HG03469 (cell line): ENCODE measurements at regions not wholly inside any gene's neighbourhood (a gene's known extent, or its start where the extent isn't known, plus 50 kb on each side); places are given as distances from the start of the nearest gene placed in this dataset.
"Not testable (repeated sequence)": the region's sequence is repeated elsewhere in the genome, so short reads cannot be mapped to it uniquely, and the experiment has no call there.

ENCODE experiments used
- ATAC-seq: cut with Tn5 transposase; IDR thresholded peaks from one replicate; pipeline ENCODE4 v1.9.1; 2021; ENCODE audit warnings: mild to moderate bottlenecking, moderate library complexity, moderate number of reproducible peaks; ENCODE audit not compliant: unreplicated experiment

DNA sequence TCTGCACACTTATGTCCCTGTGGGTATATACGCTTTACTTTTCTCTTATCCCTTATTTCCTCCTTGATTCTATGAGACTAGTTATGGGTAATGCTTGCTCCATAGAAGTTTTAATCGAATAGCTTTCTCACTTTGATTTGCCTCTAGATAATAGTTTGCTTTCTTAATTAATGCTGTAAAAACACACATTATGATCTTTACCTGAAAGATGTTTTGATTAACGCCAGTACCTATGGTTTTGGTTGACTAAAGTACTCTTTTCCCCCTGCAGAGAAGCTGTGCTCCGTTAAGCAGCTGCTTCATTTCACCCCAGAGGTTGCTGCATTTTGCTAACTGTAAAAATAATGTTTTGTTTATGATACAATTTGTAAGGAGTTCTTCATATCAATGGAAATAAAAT, 362.3 kb downstream of the FLRT2 start:
- no peak for ATAC-seq

DNA sequence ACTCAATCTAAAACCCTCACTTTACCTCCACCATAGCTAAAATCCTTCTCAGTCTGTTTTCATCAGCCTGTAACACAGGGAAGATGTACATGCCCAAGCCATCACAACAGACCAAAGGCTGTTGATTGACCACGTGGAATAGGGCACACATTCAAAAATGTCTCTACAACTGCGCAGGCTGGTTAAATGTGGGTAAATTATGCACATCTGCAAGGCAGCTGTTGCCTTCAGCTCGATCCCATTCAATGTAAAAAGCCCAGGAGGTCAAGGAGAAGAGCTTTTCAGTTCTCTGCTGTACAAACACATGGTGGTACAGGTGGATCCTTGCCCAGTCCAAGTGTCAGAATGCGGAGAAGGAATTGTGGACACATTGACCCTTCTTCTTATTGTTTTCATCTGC, 354.0 kb downstream of the FLRT2 start:
- no peak for ATAC-seq

DNA sequence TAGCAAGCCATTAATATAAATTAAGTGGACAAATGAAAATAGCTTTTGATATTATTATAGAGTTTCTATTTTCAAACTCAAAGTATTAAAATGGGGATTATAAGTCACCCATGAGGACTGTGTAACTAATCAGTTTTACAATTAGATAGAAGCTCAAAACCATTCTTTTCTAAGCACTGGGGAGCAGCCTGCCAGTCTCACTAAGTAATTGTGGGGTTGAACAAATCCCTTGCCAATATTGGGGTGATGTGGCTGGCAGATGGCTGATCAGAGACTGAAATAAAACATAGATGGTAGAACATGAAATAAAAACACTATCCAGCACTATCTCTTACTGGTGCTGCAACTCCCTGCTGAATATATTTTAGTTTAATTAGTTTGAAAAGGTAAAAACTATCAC, 353.2 kb downstream of the FLRT2 start:
- ATAC-seq, result no peak

DNA sequence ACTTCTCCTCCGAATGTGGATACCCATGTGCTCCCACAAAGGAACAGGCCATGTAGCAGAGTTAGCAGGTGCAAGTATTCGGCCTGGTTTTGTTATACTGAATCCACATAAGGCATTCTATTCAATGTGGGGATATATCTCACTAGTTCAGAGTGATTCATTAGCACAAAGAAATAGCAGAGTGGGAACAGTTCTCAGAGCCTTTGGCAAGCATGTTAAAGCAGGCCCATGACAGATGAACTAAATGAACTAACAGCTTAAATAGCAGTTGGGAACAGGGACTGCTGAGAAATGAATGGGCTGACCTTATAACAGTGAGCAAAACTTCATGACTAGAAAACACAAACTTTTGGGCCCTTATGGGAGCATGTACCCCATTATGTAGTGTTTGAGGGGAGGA, 352.0 kb downstream of the FLRT2 start:
- no peak for ATAC-seq

- ATAC-seq, result no peak
These were observed 348.9 kb downstream of the FLRT2 start for GRCh38 chr14:85878874-85879273.

GRCh38 chr14:85873006-85873405, 343.1 kb downstream of the FLRT2 start:
- no peak for ATAC-seq

GRCh38 chr14:85867450-85867849, 337.5 kb downstream of the FLRT2 start:
- no peak for ATAC-seq

GRCh38 chr14:85865701-85866100, 335.8 kb downstream of the FLRT2 start:
- ATAC-seq, result no peak

- no peak for ATAC-seq
These were observed 328.7 kb downstream of the FLRT2 start for GRCh38 chr14:85858634-85859033.

DNA sequence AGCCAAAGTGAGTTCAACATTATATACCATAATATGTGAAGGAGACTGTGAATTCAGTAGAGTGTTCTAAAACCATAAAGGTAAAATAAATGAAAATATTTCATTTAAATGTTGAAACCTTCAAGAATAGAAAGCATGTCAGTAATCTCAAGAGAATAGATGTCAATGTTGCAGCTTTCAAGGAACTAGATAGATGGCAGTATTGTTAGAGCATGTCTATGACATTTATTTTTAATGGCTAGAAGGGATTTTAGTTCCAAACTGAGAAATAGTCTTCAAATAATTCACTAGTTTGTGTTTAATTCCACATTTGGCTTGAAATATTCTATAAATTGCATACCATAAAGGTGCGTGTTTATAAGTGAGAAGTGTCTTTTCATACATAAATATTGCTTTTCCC, 326.5 kb downstream of the FLRT2 start:
- no peak for ATAC-seq

DNA sequence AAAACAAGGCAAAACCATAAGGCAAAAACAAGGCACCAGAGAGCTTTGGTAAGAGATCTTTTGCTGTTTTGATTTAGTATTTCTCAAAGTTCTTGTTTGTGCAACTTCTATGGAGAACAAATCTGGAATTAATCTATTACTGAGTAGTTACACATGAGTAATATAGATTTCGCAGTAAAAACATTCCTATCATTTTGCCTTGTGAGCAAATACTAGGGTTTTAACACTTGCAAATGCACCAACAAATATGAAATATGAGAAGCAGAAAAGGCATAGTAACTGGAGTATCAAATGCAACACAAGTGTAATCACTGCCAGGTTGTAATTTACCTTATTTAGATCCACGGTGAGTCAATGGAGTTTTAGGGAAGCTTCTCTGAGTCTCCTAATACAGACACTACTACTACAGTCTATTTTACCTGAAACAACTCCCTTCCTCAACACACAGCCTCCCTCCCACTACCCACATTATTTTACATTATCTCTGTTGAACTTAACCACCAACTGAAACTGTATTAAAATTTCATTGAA, 324.1 kb downstream of the FLRT2 start:
- ATAC-seq, result no peak

- ATAC-seq, result no peak
These were observed 323.0 kb downstream of the FLRT2 start for GRCh38 chr14:85852906-85853305.

DNA sequence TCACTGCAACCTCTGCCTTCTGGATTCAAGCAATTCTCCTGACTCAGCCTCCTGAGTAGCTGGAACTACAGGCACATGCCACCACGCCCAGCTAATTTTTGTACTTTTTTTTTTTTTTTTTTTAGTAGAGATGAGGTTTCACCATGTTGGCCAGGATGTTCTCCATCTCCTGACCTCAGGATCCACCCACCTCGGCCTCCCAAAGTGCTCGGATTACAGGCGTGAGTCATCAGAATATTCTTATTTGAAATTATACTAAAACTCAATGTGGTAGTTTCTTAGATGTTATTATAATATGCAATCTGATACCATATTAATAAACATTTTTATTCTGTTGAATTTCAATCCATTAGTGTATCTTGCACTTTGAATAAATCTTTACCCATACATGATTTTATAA, 322.2 kb downstream of the FLRT2 start:
- not testable (repeated sequence) for ATAC-seq

DNA sequence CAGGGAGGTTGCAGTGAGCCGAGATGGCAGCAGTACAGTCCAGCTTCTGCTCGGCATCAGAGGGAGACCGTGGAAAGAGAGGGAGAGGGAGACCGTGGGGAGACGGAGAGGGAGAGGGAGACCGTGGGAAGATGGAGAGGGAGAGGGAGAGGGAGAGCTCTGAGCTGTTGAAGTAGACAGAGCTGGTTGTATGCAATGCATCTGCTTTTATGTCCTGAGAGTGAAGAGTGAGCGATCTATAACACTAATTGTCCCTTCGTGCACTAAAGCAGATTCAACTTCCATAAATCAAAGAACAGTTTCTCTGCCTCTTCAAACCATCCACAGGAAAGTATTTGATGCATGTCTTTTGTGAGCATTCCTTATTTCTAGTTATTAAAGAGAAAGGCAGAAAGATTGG, 300.6 kb downstream of the FLRT2 start:
- ATAC-seq, result not testable (repeated sequence)

DNA sequence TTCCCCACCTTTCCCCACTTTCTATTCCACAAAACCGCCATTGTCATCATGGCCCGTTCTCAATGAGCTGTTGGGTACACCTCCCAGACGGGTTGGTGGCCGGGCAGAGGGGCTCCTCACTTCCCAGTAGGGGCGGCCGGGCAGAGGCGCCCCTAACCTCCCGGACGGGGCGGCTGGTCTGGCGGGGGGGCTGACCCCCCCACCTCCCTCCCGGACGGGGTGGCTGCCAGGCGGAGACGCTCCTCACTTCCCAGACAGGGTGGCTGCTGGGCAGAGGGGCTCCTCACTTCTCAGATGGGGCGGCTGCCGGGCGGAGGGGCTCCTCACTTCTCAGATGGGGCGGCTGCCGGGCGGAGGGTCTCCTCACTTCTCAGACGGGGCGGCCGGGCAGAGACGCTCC, 299.7 kb downstream of the FLRT2 start:
- ATAC-seq, result not testable (repeated sequence)

DNA sequence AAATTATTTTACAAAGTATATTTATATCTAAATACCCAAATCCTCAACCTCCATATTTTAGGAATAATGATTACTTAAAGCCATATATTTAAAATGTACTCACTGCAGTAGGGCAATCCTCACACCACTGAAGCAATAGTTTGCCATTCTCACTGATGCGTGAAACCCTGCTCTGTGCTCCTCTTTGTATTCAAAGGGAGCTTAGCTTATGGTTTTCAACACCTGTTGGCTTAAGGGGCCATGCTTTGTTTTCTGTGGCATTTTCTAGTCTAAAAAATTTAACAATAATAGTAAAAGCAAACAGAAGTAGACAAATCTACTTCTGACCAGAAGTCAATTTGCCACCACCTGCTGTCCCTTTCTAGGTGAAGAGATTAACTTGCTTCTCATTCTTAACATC, 294.6 kb downstream of the FLRT2 start:
- no peak for ATAC-seq

DNA sequence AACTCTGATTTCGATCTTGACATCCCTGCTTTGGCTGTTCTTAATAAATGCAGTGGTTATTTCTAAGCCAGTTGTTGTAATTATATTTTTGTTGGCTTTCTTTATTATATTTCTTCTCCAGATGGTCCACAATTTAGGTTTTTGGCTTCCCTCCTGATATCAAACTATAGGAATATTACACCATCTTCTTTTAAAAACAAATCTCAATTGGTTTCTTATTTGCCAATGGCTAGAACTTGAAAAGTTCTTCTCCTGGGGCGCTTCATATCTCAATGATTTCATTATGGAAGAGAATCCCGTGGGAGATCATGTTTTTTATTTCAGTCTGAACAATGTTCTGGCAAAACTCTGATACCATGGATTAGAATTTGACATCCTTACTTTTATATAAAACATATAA, 292.3 kb downstream of the FLRT2 start:
- no peak for ATAC-seq

GRCh38 chr14:85817430-85817829, 287.5 kb downstream of the FLRT2 start:
- ATAC-seq, result no peak

- no peak for ATAC-seq
These were observed 283.1 kb downstream of the FLRT2 start for GRCh38 chr14:85813040-85813439.

GRCh38 chr14:85811340-85811739, 281.4 kb downstream of the FLRT2 start:
- no peak for ATAC-seq

DNA sequence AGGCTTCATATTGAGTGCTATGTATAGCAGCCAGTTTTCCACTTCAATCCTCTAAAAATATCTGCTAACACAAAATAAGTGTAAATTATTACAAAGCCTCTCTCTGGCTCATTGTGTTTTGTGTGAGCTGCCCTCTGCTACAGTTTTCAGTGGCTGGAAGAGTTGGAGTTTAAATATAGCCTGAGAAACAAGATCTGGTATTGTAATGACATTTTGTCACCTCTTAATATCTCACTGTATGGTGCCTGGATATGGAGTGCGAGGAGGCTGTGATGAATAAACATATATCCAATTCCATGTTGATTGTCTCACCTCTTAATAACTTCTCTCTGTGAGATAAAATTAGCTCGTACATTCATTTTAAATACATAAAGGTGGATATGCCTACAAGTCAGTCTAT, 269.7 kb downstream of the FLRT2 start:
- ATAC-seq, result no peak

- no peak for ATAC-seq
These were observed 268.9 kb downstream of the FLRT2 start for GRCh38 chr14:85798856-85799255.

DNA sequence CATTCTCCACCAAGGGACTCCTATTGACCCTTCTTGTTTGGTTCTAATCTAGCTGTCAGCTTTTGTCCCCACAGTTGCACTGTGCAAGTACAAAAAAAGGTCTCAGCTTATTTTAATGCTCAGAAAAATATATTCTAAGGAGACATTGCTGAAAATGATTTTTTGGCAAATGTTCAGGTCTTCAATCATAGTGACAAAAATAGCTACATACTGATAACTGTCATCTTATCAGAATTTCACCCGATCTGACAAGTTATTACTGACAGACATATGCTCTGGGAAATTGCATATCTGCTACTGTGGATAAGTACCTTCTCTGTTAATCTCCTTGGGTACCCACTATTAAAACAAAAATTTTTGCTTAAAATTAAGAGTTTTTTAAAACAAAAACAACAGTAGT, 263.6 kb downstream of the FLRT2 start:
- ATAC-seq, result no peak

DNA sequence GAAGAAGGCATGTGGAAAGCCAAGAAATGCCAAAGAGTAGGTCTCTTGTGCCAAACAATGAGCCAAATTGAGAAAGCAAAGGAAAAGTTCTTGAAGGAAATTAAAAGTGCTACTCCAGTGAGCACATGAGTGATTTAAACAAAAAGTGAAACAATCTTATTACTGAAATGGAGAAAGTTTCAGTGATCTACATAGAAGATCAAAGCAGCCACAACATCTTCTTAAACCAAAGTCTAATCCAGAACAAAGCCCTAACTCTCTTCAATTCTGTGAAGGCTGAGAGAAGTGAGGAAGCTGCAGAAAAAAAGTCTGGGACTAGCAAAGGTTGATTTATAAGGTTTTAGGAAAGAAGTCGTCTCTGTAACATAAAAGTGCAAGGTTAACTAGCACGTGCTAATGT, 259.6 kb downstream of the FLRT2 start:
- no peak for ATAC-seq
